Activated B cell treated with CpG ODN at 0.5 μM for 24 hours (primary cell): ENCODE measurements at regions not wholly inside any gene's neighbourhood (a gene's known extent, or its start where the extent isn't known, plus 50 kb on each side); places are given as distances from the start of the nearest gene placed in this dataset.

Experiments used
- ATAC-seq: fragments of 200-7000 bp; cut with Tn5 transposase; one replicate; pipeline ENCODE4 v1.10.0; 2021; ENCODE audit warnings: low read depth, mild to moderate bottlenecking, moderate library complexity
- CTCF ChIA-PET: fragments of 350-600 bp; sonication (Branson Sonifier 250); formaldehyde crosslinking; loops from one replicate; lab custom pipeline; 2021; ENCODE audit warnings: antibody characterized with exemption; lab: Charles Lee
- POLR2A ChIA-PET: fragments of 350-600 bp; sonication (Branson Sonifier 250); formaldehyde crosslinking; loops from one replicate; lab custom pipeline; 2021; ENCODE audit warnings: antibody characterized with exemption; lab: Charles Lee
- DNase-seq: peaks from one replicate; pipeline ENCODE4 v3.0.0; 2022
- H3K27ac Mint-ChIP-seq: one replicate; pipeline ENCODE4 v1.8.0; 2020; ENCODE audit warnings: mixed read lengths
- H3K27me3 Mint-ChIP-seq: one replicate; pipeline ENCODE4 v1.8.0; 2021; ENCODE audit warnings: mixed read lengths
- H3K36me3 Mint-ChIP-seq: one replicate; pipeline ENCODE4 v1.8.0; 2021; ENCODE audit warnings: low read depth, mixed read lengths
- H3K4me1 Mint-ChIP-seq: one replicate; pipeline ENCODE4 v1.8.0; 2021; ENCODE audit warnings: mixed read lengths
- H3K4me3 Mint-ChIP-seq: one replicate; pipeline ENCODE4 v1.8.0; 2020; ENCODE audit warnings: mild to moderate bottlenecking, mixed read lengths
- H3K9me3 Mint-ChIP-seq: one replicate; pipeline ENCODE4 v1.8.0; 2020; ENCODE audit warnings: mixed read lengths
- CTCF ChIP-seq: fragments of 200-600 bp; IDR thresholded peaks from one replicate; pipeline ENCODE4 v1.8.0; 2022; ENCODE audit warnings: antibody characterized with exemption, mild to moderate bottlenecking
- intact Hi-C: fragments of 100-400 bp; cut with micrococcal nuclease; formaldehyde crosslinking; loops from one replicate; pipeline ENCODE4 v1.15.1; 2024

GRCh38 chr7:96786998-96787395, 77.4 kb upstream of the SEM1 start:
- no peak for TF ChIP-seq CTCF
- DNase-seq (no peak), ATAC-seq (no peak)
- H3K36me3 Mint-ChIP-seq = no peaks in the 10 kb centered on the region
- H3K4me1 Mint-ChIP-seq = no peaks in the 10 kb centered on the region
- intact Hi-C loops = no loop called here
- no peaks in the 10 kb centered on the region for H3K27me3 Mint-ChIP-seq
- no peak overlapping the region for H3K4me3 Mint-ChIP-seq
- no peaks in the 10 kb centered on the region for H3K9me3 Mint-ChIP-seq
- POLR2A ChIA-PET = no interaction called here
- H3K27ac Mint-ChIP-seq = no peak overlapping the region
- CTCF ChIA-PET = no interaction called here

- CTCF ChIA-PET = no interaction called here
- Mint-ChIP-seq H3K36me3 (no peaks in the 10 kb centered on the region), H3K4me1 (no peaks in the 10 kb centered on the region), H3K27me3 (no peaks in the 10 kb centered on the region), H3K4me3 (no peak overlapping the region), H3K27ac (no peak overlapping the region), H3K9me3 (no peaks in the 10 kb centered on the region)
- DNase-seq = no peak
- TF ChIP-seq CTCF = no peak
- ATAC-seq = no peak
- intact Hi-C loops = no loop called here
- POLR2A ChIA-PET = no interaction called here
Observed at GRCh38 chr7:96789914-96790313, 80.3 kb upstream of the SEM1 start.

GRCh38 chr7:96792115-96792514, 82.5 kb upstream of the SEM1 start:
- ChIA-PET CTCF (no interaction called here), POLR2A (no interaction called here)
- H3K4me1 Mint-ChIP-seq = no peaks in the 10 kb centered on the region
- H3K27me3 Mint-ChIP-seq = no peaks in the 10 kb centered on the region
- DNase-seq = no peak
- H3K27ac Mint-ChIP-seq = no peak overlapping the region
- no peak for ATAC-seq
- H3K9me3 Mint-ChIP-seq = no peaks in the 10 kb centered on the region
- H3K36me3 Mint-ChIP-seq = no peaks in the 10 kb centered on the region
- intact Hi-C loops = no loop called here
- no peak overlapping the region for H3K4me3 Mint-ChIP-seq
- no peak for TF ChIP-seq CTCF

GRCh38 chr7:96794063-96794462, 84.4 kb upstream of the SEM1 start:
- Mint-ChIP-seq H3K27ac (no peak overlapping the region), H3K9me3 (no peaks in the 10 kb centered on the region), H3K4me3 (no peak overlapping the region), H3K36me3 (no peaks in the 10 kb centered on the region), H3K27me3 (no peaks in the 10 kb centered on the region), H3K4me1 (no peaks in the 10 kb centered on the region)
- POLR2A ChIA-PET = no interaction called here
- intact Hi-C loops = no loop called here
- no peak for TF ChIP-seq CTCF
- CTCF ChIA-PET = no interaction called here
- no peak for DNase-seq
- ATAC-seq = no peak

GRCh38 chr7:96800122-96800521, 90.5 kb upstream of the SEM1 start:
- H3K36me3 Mint-ChIP-seq = no peaks in the 10 kb centered on the region
- no peaks in the 10 kb centered on the region for H3K9me3 Mint-ChIP-seq
- H3K4me1 Mint-ChIP-seq = no peaks in the 10 kb centered on the region
- TF ChIP-seq CTCF = no peak
- H3K27ac Mint-ChIP-seq = no peak overlapping the region
- DNase-seq (no peak), ATAC-seq (no peak)
- ChIA-PET CTCF (no interaction called here), POLR2A (no interaction called here)
- no peaks in the 10 kb centered on the region for H3K27me3 Mint-ChIP-seq
- intact Hi-C loops = no loop called here
- H3K4me3 Mint-ChIP-seq = no peak overlapping the region
